ENCODE measurements at regions not wholly inside any gene's neighbourhood (a gene's known extent, or its start where the extent isn't known, plus 50 kb on each side); places are given as distances from the start of the nearest gene placed in this dataset.
"Not testable (repeated sequence)": the region's sequence is repeated elsewhere in the genome, so short reads cannot be mapped to it uniquely, and the experiment has no call there.

DNA sequence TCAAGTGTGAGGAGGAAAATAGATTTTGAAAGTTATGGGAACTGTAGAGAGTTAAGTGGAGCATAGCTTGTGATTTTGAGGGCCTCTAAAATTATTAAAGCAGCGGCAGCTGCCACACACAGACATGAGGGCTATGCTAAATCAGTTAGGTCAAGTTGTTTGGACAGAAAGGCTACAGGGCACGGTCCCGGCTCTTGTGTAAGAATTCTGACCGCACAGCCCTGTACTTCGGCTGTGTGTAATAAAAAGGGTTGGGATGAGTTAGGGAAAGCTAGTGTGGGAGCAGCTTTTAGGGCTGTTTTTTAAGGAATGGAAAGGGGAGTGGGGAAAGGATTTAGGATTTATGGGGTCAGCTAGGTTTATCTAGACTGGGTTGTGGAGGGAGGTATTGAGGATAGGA, 79.6 kb upstream of the KIF5B start:
- TF ChIP-seq, protein P1, sequence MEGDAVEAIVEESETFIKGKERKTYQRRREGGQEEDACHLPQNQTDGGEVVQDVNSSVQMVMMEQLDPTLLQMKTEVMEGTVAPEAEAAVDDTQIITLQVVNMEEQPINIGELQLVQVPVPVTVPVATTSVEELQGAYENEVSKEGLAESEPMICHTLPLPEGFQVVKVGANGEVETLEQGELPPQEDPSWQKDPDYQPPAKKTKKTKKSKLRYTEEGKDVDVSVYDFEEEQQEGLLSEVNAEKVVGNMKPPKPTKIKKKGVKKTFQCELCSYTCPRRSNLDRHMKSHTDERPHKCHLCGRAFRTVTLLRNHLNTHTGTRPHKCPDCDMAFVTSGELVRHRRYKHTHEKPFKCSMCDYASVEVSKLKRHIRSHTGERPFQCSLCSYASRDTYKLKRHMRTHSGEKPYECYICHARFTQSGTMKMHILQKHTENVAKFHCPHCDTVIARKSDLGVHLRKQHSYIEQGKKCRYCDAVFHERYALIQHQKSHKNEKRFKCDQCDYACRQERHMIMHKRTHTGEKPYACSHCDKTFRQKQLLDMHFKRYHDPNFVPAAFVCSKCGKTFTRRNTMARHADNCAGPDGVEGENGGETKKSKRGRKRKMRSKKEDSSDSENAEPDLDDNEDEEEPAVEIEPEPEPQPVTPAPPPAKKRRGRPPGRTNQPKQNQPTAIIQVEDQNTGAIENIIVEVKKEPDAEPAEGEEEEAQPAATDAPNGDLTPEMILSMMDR (IDR thresholded peaks at IDR 0.05; ENCODE audit: poor library complexity): not testable (repeated sequence)
- TF ChIP-seq EZH2phosphoT487 (IDR thresholded peaks at IDR 0.05; ENCODE audit: low read depth, severe bottlenecking, unreplicated experiment): not testable (repeated sequence)
